ENCODE measurements at regions not wholly inside any gene's neighbourhood (a gene's known extent, or its start where the extent isn't known, plus 50 kb on each side); places are given as distances from the start of the nearest gene placed in this dataset.

GRCh38 chr15:69824075-69824876 lies 273.4 kb downstream of the TLE3 start:
- Histone ChIP-seq H3K36me3 (no peaks in the 10 kb centered on the region), H3K4me3 (no peak overlapping the region), H3K27me3 (replicated peaks; ENCODE audit: insufficient read depth) (no peaks in the 10 kb centered on the region), H3K4me1 (replicated peaks) (no peaks in the 10 kb centered on the region), H3K27ac (no peak overlapping the region), H3K9me3 (no peaks in the 10 kb centered on the region)
- DNase-seq (ENCODE audit: low spot score), result no peak
- 85% methylated on average over 9 of the region's 9 CpGs for WGBS
- TF ChIP-seq CTCF (IDR thresholded peaks at IDR 0.05), result no peak
- intact Hi-C loops (cut with DNase I), result no loop called here

GRCh38 chr15:69824877-69825406 lies 272.8 kb downstream of the TLE3 start:
- intact Hi-C loops (cut with DNase I), result no loop called here
- no peaks in the 10 kb centered on the region for H3K9me3 ChIP-seq
- no peak overlapping the region for H3K27ac ChIP-seq
- no peaks in the 10 kb centered on the region for H3K36me3 ChIP-seq
- H3K4me1 ChIP-seq (replicated peaks), result no peaks in the 10 kb centered on the region
- WGBS, result 100% methylated on average over 2 of the region's 2 CpGs
- H3K27me3 ChIP-seq (replicated peaks; ENCODE audit: insufficient read depth), result no peaks in the 10 kb centered on the region
- no peak for TF ChIP-seq POLR2AphosphoS5 (IDR thresholded peaks at IDR 0.05)
- TF ChIP-seq CTCF (IDR thresholded peaks at IDR 0.05), result no peak
- TF ChIP-seq POLR2A (IDR thresholded peaks at IDR 0.05), result no peak
- H3K4me3 ChIP-seq, result no peak overlapping the region
- DNase-seq (ENCODE audit: low spot score), result no peak

- WGBS, result 82% methylated on average over 17 of the region's 17 CpGs
Measured at GRCh38 chr15:69825941-69826818, 271.5 kb downstream of the TLE3 start.

GRCh38 chr15:69826819-69827175 lies 270.9 kb downstream of the TLE3 start:
- Histone ChIP-seq H3K4me3 (no peak overlapping the region), H3K4me1 (replicated peaks) (no peaks in the 10 kb centered on the region), H3K27me3 (replicated peaks; ENCODE audit: insufficient read depth) (no peaks in the 10 kb centered on the region), H3K27ac (no peak overlapping the region), H3K9me3 (no peaks in the 10 kb centered on the region), H3K36me3 (no peaks in the 10 kb centered on the region)
- WGBS, result 92% methylated on average over 3 of the region's 3 CpGs
- DNase-seq (ENCODE audit: low spot score), result no peak
- TF ChIP-seq POLR2A (IDR thresholded peaks at IDR 0.05) (no peak), POLR2AphosphoS5 (IDR thresholded peaks at IDR 0.05) (no peak), CTCF (IDR thresholded peaks at IDR 0.05) (no peak)
- intact Hi-C loops (cut with DNase I), result no loop called here

More at GRCh38 chr15:69825941-69826818, 271.5 kb downstream of the TLE3 start:
- DNase-seq (ENCODE audit: low spot score), result no peak
- H3K36me3 ChIP-seq, result no peaks in the 10 kb centered on the region
- H3K4me1 ChIP-seq (replicated peaks), result no peaks in the 10 kb centered on the region
- no peak overlapping the region for H3K27ac ChIP-seq
- H3K4me3 ChIP-seq, result no peak overlapping the region
- H3K27me3 ChIP-seq (replicated peaks; ENCODE audit: insufficient read depth), result no peaks in the 10 kb centered on the region
- H3K9me3 ChIP-seq, result no peaks in the 10 kb centered on the region
- no peak for TF ChIP-seq POLR2AphosphoS5 (IDR thresholded peaks at IDR 0.05)
- TF ChIP-seq POLR2A (IDR thresholded peaks at IDR 0.05), result no peak
- TF ChIP-seq CTCF (IDR thresholded peaks at IDR 0.05), result no peak
- intact Hi-C loops (cut with DNase I), result no loop called here

Measured in prostate gland (tissue), 2 donors.